ENCODE measurements at regions not wholly inside any gene's neighbourhood (a gene's known extent, or its start where the extent isn't known, plus 50 kb on each side); places are given as distances from the start of the nearest gene placed in this dataset.

DNA sequence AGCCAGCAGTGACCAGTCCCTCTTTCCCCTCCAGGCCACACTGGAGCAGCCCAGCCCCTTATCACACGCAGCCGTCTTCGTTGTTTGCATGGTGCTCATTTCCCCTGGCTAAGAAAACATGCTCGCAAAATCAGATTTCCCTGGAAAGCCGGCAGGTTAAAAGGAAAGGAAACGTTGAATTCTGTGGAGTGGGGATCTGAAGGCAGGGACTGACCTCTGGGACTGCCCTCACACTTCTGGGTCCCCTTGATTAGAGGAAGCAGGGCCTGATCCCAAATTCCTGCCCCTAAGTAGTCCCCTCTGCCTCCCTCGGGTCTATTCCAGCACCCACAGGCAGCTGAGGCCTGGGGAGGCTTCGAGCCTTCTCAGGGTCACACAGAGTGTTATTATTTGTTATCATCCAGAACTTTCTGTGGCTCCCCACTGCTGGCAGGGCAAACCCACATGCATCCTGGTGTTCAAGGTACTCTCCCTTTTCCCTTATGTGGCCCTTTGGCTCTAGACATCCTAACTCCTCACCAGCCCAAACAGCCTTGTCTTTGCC lies 125.2 kb upstream of the ZBTB40 start:
- intact Hi-C loops (cut with DNase I), result no loop called here
- H3K9me3 ChIP-seq, result peaks cover 0 to 4% (median 0%) of the 10 kb centered on the region in 11 donors
- no peaks in the 10 kb centered on the region for H3K4me1 ChIP-seq
- no peak for DNase-seq
- 63 to 64% methylated on average over 8 of the region's 8 CpGs for WGBS, 2 donors
- no peak overlapping the region for H3K4me3 ChIP-seq
- TF ChIP-seq, protein P1, sequence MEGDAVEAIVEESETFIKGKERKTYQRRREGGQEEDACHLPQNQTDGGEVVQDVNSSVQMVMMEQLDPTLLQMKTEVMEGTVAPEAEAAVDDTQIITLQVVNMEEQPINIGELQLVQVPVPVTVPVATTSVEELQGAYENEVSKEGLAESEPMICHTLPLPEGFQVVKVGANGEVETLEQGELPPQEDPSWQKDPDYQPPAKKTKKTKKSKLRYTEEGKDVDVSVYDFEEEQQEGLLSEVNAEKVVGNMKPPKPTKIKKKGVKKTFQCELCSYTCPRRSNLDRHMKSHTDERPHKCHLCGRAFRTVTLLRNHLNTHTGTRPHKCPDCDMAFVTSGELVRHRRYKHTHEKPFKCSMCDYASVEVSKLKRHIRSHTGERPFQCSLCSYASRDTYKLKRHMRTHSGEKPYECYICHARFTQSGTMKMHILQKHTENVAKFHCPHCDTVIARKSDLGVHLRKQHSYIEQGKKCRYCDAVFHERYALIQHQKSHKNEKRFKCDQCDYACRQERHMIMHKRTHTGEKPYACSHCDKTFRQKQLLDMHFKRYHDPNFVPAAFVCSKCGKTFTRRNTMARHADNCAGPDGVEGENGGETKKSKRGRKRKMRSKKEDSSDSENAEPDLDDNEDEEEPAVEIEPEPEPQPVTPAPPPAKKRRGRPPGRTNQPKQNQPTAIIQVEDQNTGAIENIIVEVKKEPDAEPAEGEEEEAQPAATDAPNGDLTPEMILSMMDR (IDR thresholded peaks at IDR 0.05), result no peak
- no peaks in the 10 kb centered on the region for H3K36me3 ChIP-seq
- ATAC-seq, result no peak
- H3K27ac ChIP-seq, result no peak overlapping the region
- H3K27me3 ChIP-seq, result peaks cover 0 to 23% (median 14%) of the 10 kb centered on the region in 7 donors

GRCh38 chr1:22326931-22327330 lies 124.7 kb upstream of the ZBTB40 start:
- Histone ChIP-seq H3K36me3 (no peaks in the 10 kb centered on the region), H3K27ac (no peak overlapping the region), H3K27me3 (peaks cover 0 to 28% (median 16%) of the 10 kb centered on the region in 7 donors), H3K4me3 (no peak overlapping the region), H3K4me1 (no peaks in the 10 kb centered on the region), H3K9me3 (peaks cover 0 to 2% (median 0%) of the 10 kb centered on the region in 11 donors)
- ATAC-seq, result no peak
- WGBS, 2 donors, result 84 to 88% methylated on average over 6 of the region's 6 CpGs
- TF ChIP-seq, protein P1 (IDR thresholded peaks at IDR 0.05), result no peak
- DNase-seq, result no peak
- intact Hi-C loops (cut with DNase I), result no loop called here

DNA sequence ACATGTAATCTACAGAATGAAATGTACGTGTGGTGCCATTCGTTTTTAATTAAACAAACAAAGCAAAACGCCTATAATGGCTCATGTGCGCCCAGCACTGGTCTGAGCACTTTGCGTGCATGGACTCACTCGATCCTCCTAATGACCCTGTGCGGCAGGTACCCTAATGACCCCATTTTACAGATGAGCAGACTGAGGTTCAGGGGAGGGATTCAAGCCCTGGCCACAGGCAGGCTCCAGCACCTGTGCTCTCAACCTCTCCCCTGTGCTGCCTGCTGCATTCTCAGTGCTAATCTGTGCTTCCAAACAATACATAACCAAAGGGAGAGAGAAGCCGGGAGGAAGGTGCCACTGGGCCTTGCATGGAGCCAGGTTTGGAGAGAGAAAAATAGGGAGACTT lies 124.2 kb upstream of the ZBTB40 start:
- ATAC-seq (no peak), DNase-seq (no peak)
- TF ChIP-seq, protein P1 (IDR thresholded peaks at IDR 0.05), result no peak
- H3K27ac ChIP-seq, result no peak overlapping the region
- WGBS, 2 donors, result 93 to 96% methylated on average over 8 of the region's 8 CpGs
- H3K36me3 ChIP-seq, result no peaks in the 10 kb centered on the region
- H3K27me3 ChIP-seq, result peaks cover 0 to 31% (median 20%) of the 10 kb centered on the region in 7 donors
- no peaks in the 10 kb centered on the region for H3K9me3 ChIP-seq
- H3K4me1 ChIP-seq, result no peaks in the 10 kb centered on the region
- no peak overlapping the region for H3K4me3 ChIP-seq
- intact Hi-C loops (cut with DNase I), result no loop called here

GRCh38 chr1:22328331-22329147 lies 123.1 kb upstream of the ZBTB40 start:
- Histone ChIP-seq H3K27ac (no peak overlapping the region), H3K4me3 (no peak overlapping the region), H3K36me3 (no peaks in the 10 kb centered on the region), H3K9me3 (no peaks in the 10 kb centered on the region), H3K27me3 (peaks cover 0 to 38% (median 29%) of the 10 kb centered on the region in 7 donors), H3K4me1 (no peaks in the 10 kb centered on the region)
- 49 to 63% methylated on average over 17 of the region's 17 CpGs for WGBS, 2 donors
- ATAC-seq (no peak), DNase-seq (no peak)
- TF ChIP-seq, protein P1 (IDR thresholded peaks at IDR 0.05), result no peak
- intact Hi-C loops (cut with DNase I), result no loop called here
